Stimulated activated CD4-positive, alpha-beta T cell treated with anti-CD3 and anti-CD28 coated beads, Interleukin-12 subunit alpha, Interleukin-12 subunit beta, amount 100 ng/mL, for 48 hours (primary cell): ENCODE measurements at regions not wholly inside any gene's neighbourhood (a gene's known extent, or its start where the extent isn't known, plus 50 kb on each side); places are given as distances from the start of the nearest gene placed in this dataset.

Source experiments
- DNase-seq, 3 donors: peaks; one replicate each; pipeline ENCODE4 v3.0.0-alpha.2; 2020; ENCODE audit warnings: low read depth in 2 of 3, low spot score in 1 of 3

- DNase-seq = no peak
Measured at GRCh38 chr2:14544247-14544646, 88.3 kb upstream of the LRATD1 start.

- DNase-seq = no peak
Measured at GRCh38 chr2:14547830-14548229, 84.7 kb upstream of the LRATD1 start.

GRCh38 chr2:14550658-14551057, 81.9 kb upstream of the LRATD1 start:
- no peak for DNase-seq

- DNase-seq = no peak
Measured at GRCh38 chr2:14551069-14551468, 81.4 kb upstream of the LRATD1 start.

GRCh38 chr2:14552286-14552685, 80.2 kb upstream of the LRATD1 start:
- no peak for DNase-seq

- DNase-seq = no peak
Measured at GRCh38 chr2:14552818-14553217, 79.7 kb upstream of the LRATD1 start.

GRCh38 chr2:14554849-14555545, 77.5 kb upstream of the LRATD1 start:
- DNase-seq = no peak

GRCh38 chr2:14557111-14557510, 75.4 kb upstream of the LRATD1 start:
- DNase-seq = no peak

- no peak for DNase-seq
Measured at GRCh38 chr2:14557916-14558315, 74.6 kb upstream of the LRATD1 start.

GRCh38 chr2:14558335-14558919, 74.1 kb upstream of the LRATD1 start:
- no peak for DNase-seq

GRCh38 chr2:14560716-14561115, 71.8 kb upstream of the LRATD1 start:
- DNase-seq = no peak

- no peak for DNase-seq
Measured at GRCh38 chr2:14563324-14563723, 69.2 kb upstream of the LRATD1 start.

GRCh38 chr2:14565666-14566065, 66.9 kb upstream of the LRATD1 start:
- DNase-seq = no peak

GRCh38 chr2:14567561-14567960, 65.0 kb upstream of the LRATD1 start:
- no peak for DNase-seq

- no peak for DNase-seq
Measured at GRCh38 chr2:14569294-14569693, 63.2 kb upstream of the LRATD1 start.

- DNase-seq = no peak
Measured at GRCh38 chr2:14572633-14573032, 59.9 kb upstream of the LRATD1 start.

- DNase-seq = no peak
Measured at GRCh38 chr2:14577843-14578242, 54.7 kb upstream of the LRATD1 start.
